SK-N-SH (cell line): ENCODE measurements at regions not wholly inside any gene's neighbourhood (a gene's known extent, or its start where the extent isn't known, plus 50 kb on each side); places are given as distances from the start of the nearest gene placed in this dataset.

Source experiments
- GATA2 ChIP-seq: sonication (generic); formaldehyde crosslinking; IDR thresholded peaks from 2 replicates; pipeline ENCODE4 v1.5.0; 2020; ENCODE audit warnings: mild to moderate bottlenecking, missing genetic modification reagents
- MAX ChIP-seq: IDR thresholded peaks from 2 replicates; pipeline ENCODE4 v1.4.0; 2012; ENCODE audit warnings: low read depth
- MXI1 ChIP-seq: IDR thresholded peaks from 2 replicates; pipeline ENCODE4 v1.6.1; 2012; ENCODE audit warnings: mild to moderate bottlenecking, low read depth, low read length, improper control_type of control experiment
- POLR2AphosphoS5 ChIP-seq: IDR thresholded peaks from 2 replicates; pipeline ENCODE4 v1.6.1; 2012; ENCODE audit warnings: low read depth, low read length
- RAD21 ChIP-seq: IDR thresholded peaks from 2 replicates; pipeline ENCODE4 v1.6.1; 2012; ENCODE audit warnings: mild to moderate bottlenecking, low read length
- SIN3A ChIP-seq: IDR thresholded peaks from 2 replicates; pipeline ENCODE4 v1.6.1; 2012; ENCODE audit warnings: low read depth, mild to moderate bottlenecking, low read length, moderate library complexity, borderline replicate concordance
- TAF1 ChIP-seq: IDR thresholded peaks from 2 replicates; pipeline ENCODE4 v1.6.1; 2012; ENCODE audit warnings: low read depth, mild to moderate bottlenecking, low read length, moderate library complexity, borderline replicate concordance
- TCF12 ChIP-seq: IDR thresholded peaks from 2 replicates; pipeline ENCODE4 v1.4.0; 2012
- TF ChIP-seq, protein P1 (sequence below): fragments of 200-600 bp; sonication (generic); IDR thresholded peaks from 2 replicates; pipeline ENCODE4 v1.6.1; 2017; ENCODE audit warnings: antibody characterized with exemption, mild to moderate bottlenecking, moderate library complexity
- TF ChIP-seq, protein P2 (sequence below): IDR thresholded peaks from 2 replicates; pipeline ENCODE4 v1.6.1; 2012; ENCODE audit warnings: mild to moderate bottlenecking, low read depth, low read length, moderate library complexity

DNA sequence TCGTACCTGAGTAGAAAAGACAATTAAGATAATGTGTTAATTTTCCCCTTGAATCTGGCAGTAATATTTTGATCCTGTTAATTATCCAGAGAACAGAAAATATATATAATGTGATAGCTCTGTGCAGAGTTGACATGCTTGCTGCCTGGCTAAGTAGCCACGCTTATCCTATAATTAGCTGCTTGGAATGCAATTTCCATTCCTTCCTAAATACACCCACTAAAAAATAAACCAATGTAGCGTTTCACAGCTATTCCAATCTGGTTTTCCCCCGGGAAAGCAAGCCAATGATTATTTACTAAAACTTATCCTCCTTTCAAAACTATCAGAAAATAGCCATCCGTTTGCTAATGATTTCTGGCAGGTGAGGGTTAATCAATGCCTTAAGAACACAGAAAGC is 134.5 kb upstream of the IRX5 start:
- TF ChIP-seq MAX (no peak), SIN3A (no peak), RAD21 (no peak), TAF1 (no peak), TCF12 (no peak), MXI1 (no peak), GATA2 (CRISPR knock-in tag) (no peak), POLR2AphosphoS5 (no peak)
- TF ChIP-seq, protein P1, sequence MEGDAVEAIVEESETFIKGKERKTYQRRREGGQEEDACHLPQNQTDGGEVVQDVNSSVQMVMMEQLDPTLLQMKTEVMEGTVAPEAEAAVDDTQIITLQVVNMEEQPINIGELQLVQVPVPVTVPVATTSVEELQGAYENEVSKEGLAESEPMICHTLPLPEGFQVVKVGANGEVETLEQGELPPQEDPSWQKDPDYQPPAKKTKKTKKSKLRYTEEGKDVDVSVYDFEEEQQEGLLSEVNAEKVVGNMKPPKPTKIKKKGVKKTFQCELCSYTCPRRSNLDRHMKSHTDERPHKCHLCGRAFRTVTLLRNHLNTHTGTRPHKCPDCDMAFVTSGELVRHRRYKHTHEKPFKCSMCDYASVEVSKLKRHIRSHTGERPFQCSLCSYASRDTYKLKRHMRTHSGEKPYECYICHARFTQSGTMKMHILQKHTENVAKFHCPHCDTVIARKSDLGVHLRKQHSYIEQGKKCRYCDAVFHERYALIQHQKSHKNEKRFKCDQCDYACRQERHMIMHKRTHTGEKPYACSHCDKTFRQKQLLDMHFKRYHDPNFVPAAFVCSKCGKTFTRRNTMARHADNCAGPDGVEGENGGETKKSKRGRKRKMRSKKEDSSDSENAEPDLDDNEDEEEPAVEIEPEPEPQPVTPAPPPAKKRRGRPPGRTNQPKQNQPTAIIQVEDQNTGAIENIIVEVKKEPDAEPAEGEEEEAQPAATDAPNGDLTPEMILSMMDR, result no peak
- TF ChIP-seq, protein P2, sequence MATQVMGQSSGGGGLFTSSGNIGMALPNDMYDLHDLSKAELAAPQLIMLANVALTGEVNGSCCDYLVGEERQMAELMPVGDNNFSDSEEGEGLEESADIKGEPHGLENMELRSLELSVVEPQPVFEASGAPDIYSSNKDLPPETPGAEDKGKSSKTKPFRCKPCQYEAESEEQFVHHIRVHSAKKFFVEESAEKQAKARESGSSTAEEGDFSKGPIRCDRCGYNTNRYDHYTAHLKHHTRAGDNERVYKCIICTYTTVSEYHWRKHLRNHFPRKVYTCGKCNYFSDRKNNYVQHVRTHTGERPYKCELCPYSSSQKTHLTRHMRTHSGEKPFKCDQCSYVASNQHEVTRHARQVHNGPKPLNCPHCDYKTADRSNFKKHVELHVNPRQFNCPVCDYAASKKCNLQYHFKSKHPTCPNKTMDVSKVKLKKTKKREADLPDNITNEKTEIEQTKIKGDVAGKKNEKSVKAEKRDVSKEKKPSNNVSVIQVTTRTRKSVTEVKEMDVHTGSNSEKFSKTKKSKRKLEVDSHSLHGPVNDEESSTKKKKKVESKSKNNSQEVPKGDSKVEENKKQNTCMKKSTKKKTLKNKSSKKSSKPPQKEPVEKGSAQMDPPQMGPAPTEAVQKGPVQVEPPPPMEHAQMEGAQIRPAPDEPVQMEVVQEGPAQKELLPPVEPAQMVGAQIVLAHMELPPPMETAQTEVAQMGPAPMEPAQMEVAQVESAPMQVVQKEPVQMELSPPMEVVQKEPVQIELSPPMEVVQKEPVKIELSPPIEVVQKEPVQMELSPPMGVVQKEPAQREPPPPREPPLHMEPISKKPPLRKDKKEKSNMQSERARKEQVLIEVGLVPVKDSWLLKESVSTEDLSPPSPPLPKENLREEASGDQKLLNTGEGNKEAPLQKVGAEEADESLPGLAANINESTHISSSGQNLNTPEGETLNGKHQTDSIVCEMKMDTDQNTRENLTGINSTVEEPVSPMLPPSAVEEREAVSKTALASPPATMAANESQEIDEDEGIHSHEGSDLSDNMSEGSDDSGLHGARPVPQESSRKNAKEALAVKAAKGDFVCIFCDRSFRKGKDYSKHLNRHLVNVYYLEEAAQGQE, result no peak
